HG03378 (cell line): ENCODE measurements at regions not wholly inside any gene's neighbourhood (a gene's known extent, or its start where the extent isn't known, plus 50 kb on each side); places are given as distances from the start of the nearest gene placed in this dataset.
"Not testable (repeated sequence)": the region's sequence is repeated elsewhere in the genome, so short reads cannot be mapped to it uniquely, and the experiment has no call there.

ENCODE experiments used
- ATAC-seq: cut with Tn5 transposase; IDR thresholded peaks from one replicate; pipeline ENCODE4 v1.9.1; 2021; ENCODE audit warnings: mild to moderate bottlenecking, moderate library complexity; ENCODE audit not compliant: unreplicated experiment

GRCh38 chrX:23061116-23061515, 61.4 kb downstream of the DDX53 start:
- no peak for ATAC-seq

GRCh38 chrX:23062359-23062758, 62.6 kb downstream of the DDX53 start:
- ATAC-seq = no peak

- ATAC-seq = peak; percentile 79
Observed at GRCh38 chrX:23066588-23067281, 67.0 kb downstream of the DDX53 start.

- ATAC-seq = not testable (repeated sequence)
Observed at GRCh38 chrX:23075461-23075860, 75.7 kb downstream of the DDX53 start.

GRCh38 chrX:23079347-23079746, 79.6 kb downstream of the DDX53 start:
- ATAC-seq = no peak

GRCh38 chrX:23100826-23101225, 101.1 kb downstream of the DDX53 start:
- no peak for ATAC-seq

- ATAC-seq = no peak
Observed at GRCh38 chrX:23103546-23103945, 103.8 kb downstream of the DDX53 start.

GRCh38 chrX:23114241-23114640, 114.5 kb downstream of the DDX53 start:
- ATAC-seq = no peak

- ATAC-seq = no peak
Observed at GRCh38 chrX:23115651-23116050, 115.9 kb downstream of the DDX53 start.

GRCh38 chrX:23118163-23118562, 118.4 kb downstream of the DDX53 start:
- ATAC-seq = no peak

- no peak for ATAC-seq
Observed at GRCh38 chrX:23118890-23119527, 119.2 kb downstream of the DDX53 start.

GRCh38 chrX:23127586-23127985, 127.8 kb downstream of the DDX53 start:
- no peak for ATAC-seq

GRCh38 chrX:23133551-23133950, 133.8 kb downstream of the DDX53 start:
- no peak for ATAC-seq

- no peak for ATAC-seq
Observed at GRCh38 chrX:23134136-23134535, 134.4 kb downstream of the DDX53 start.

GRCh38 chrX:23136816-23137215, 137.1 kb downstream of the DDX53 start:
- ATAC-seq = no peak

- no peak for ATAC-seq
Observed at GRCh38 chrX:23168291-23168690, 166.4 kb upstream of the PTCHD1 start.

GRCh38 chrX:23185951-23186350, 148.7 kb upstream of the PTCHD1 start:
- peak; percentile 69 for ATAC-seq

- no peak for ATAC-seq
Observed at GRCh38 chrX:23187819-23188218, 146.8 kb upstream of the PTCHD1 start.

- no peak for ATAC-seq
Observed at GRCh38 chrX:23194885-23195554, 139.6 kb upstream of the PTCHD1 start.

- no peak for ATAC-seq
Observed at GRCh38 chrX:23195761-23196160, 138.9 kb upstream of the PTCHD1 start.

- no peak for ATAC-seq
Observed at GRCh38 chrX:23201706-23202105, 132.9 kb upstream of the PTCHD1 start.

- ATAC-seq = no peak
Observed at GRCh38 chrX:23202326-23202725, 132.3 kb upstream of the PTCHD1 start.
